Mesendoderm (in vitro differentiated cells): ENCODE measurements at regions not wholly inside any gene's neighbourhood (a gene's known extent, or its start where the extent isn't known, plus 50 kb on each side); places are given as distances from the start of the nearest gene placed in this dataset.

Experiments used
- DNase-seq: peaks from one replicate; pipeline ENCODE4 v3.0.0; 2013
- H2AK5ac ChIP-seq: 2 replicates; pipeline ENCODE4 v1.6.1; 2013; ENCODE audit warnings: low read length, inconsistent platforms
- H2BK120ac ChIP-seq: 2 replicates; pipeline ENCODE4 v1.6.1; 2013; ENCODE audit warnings: low read depth, mild to moderate bottlenecking, low read length, moderate library complexity, mixed read lengths
- H2BK15ac ChIP-seq: replicated peaks from 2 replicates; pipeline ENCODE4 v1.6.1; 2013; ENCODE audit warnings: low read depth, mild to moderate bottlenecking, moderate library complexity
- H2BK5ac ChIP-seq: 2 replicates; pipeline ENCODE4 v1.6.1; 2013; ENCODE audit warnings: low read length, inconsistent platforms
- H3K18ac ChIP-seq: 2 replicates; pipeline ENCODE4 v1.6.1; 2013; ENCODE audit warnings: mild to moderate bottlenecking, low read length, mixed read lengths
- H3K23ac ChIP-seq: one replicate; pipeline ENCODE4 v1.6.1; 2013; ENCODE audit warnings: low read length
- H3K27ac ChIP-seq: 2 replicates; pipeline ENCODE4 v1.5.1; 2013; ENCODE audit warnings: low read depth, mild to moderate bottlenecking, inconsistent platforms, low read length, moderate library complexity
- H3K27me3 ChIP-seq: 2 replicates; pipeline ENCODE4 v1.6.1; 2013; ENCODE audit warnings: low read length, control low read depth, mild to moderate bottlenecking, inconsistent platforms; ENCODE audit not compliant: insufficient read depth, poor library complexity
- H3K36me3 ChIP-seq: 2 replicates; pipeline ENCODE4 v1.6.1; 2013; ENCODE audit warnings: low read length, inconsistent platforms; ENCODE audit not compliant: control insufficient read depth, insufficient read depth
- H3K4ac ChIP-seq: one replicate; pipeline ENCODE4 v1.6.1; 2013; ENCODE audit warnings: low read depth, mild to moderate bottlenecking, low read length, moderate library complexity
- H3K4me1 ChIP-seq: 2 replicates; pipeline ENCODE4 v1.6.1; 2013; ENCODE audit warnings: low read depth, low read length, inconsistent platforms; ENCODE audit not compliant: control insufficient read depth
- H3K4me2 ChIP-seq: 2 replicates; pipeline ENCODE4 v1.6.1; 2013; ENCODE audit warnings: low read length
- H3K4me3 ChIP-seq: 2 replicates; pipeline ENCODE4 v1.5.1; 2013; ENCODE audit warnings: mild to moderate bottlenecking, low read length
- H3K56ac ChIP-seq: one replicate; pipeline ENCODE4 v1.6.1; 2013; ENCODE audit warnings: low read length
- H3K79me1 ChIP-seq: 2 replicates; pipeline ENCODE4 v1.6.1; 2013; ENCODE audit warnings: low read length, inconsistent platforms
- H3K79me2 ChIP-seq: 2 replicates; pipeline ENCODE4 v1.6.1; 2013; ENCODE audit warnings: mild to moderate bottlenecking, low read length; ENCODE audit not compliant: control insufficient read depth, insufficient read depth
- H3K9ac ChIP-seq: 2 replicates; pipeline ENCODE4 v1.6.1; 2013; ENCODE audit warnings: low read length, inconsistent platforms
- H4K5ac ChIP-seq: one replicate; pipeline ENCODE4 v1.6.1; 2013; ENCODE audit warnings: low read length
- H4K8ac ChIP-seq: one replicate; pipeline ENCODE4 v1.6.1; 2013; ENCODE audit warnings: low read depth, mild to moderate bottlenecking, control low read depth, low read length, moderate library complexity
- WGBS: extraction: QIAGEN DNeasy Blood & Tissue Kit; methylation state at CpG from one replicate; pipeline ENCODE4 v1.1.7; 2013; ENCODE audit warnings: low lambda C conversion rate, missing lambda C conversion rate; ENCODE audit not compliant: insufficient coverage; ENCODE audit errors: extremely low coverage; 5-methylcytosine and 5-hydroxymethylcytosine counted together

DNA sequence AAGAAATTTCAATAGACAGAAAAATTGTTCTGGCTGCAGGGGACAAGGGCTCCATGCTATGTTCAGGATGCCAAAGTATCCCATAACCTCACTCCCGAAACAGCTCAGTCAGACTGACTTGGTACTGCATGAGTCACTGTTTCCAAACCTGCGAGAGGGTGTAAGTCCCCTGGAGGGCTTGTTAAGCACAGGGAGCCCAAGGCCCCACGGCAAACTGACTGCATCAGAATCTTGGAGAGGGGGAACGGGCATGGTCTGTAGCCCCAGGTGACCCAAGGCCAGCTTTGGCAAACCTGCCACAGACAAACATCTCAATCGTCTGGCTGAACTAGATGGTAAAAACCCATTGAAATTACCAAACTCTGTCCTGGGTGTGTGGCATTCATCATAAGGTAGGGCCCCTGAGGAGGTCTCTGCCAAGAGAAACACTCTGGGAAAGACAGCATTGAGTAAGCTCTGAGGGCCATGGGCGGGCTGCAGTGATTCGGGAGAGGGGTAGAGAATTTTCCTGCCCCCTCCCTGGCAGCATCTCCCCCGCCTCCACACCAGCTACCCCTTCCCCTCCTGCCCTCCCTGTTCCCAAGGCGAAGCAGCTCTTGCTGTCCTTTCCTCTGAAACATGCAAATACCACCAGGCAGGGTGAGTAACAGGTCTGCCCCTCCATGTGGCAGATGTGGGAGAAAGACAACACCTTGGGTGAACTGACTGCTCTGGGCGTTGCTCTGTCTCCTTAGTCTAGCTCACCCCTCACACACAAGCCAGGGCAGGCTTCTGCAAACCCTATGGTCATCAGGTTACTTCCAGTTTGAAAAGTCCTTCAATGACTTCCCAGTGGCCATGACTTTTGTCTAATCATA, 274.7 kb upstream of the SIX2 start:
- H3K27ac ChIP-seq, result no peak overlapping the region
- DNase-seq, result peak; percentile 85
- no peaks in the 10 kb centered on the region for H3K79me1 ChIP-seq
- no peaks in the 10 kb centered on the region for H3K79me2 ChIP-seq
- H3K56ac ChIP-seq, result no peak overlapping the region
- H3K36me3 ChIP-seq, result no peaks in the 10 kb centered on the region
- H3K4me2 ChIP-seq, result no peak overlapping the region
- no peak overlapping the region for H2BK5ac ChIP-seq
- H2BK120ac ChIP-seq, result no peak overlapping the region
- no peak overlapping the region for H3K4me3 ChIP-seq
- H4K5ac ChIP-seq, result no peak overlapping the region
- H3K4ac ChIP-seq, result no peak overlapping the region
- no peaks in the 10 kb centered on the region for H3K27me3 ChIP-seq
- no peak overlapping the region for H3K18ac ChIP-seq
- no peak overlapping the region for H3K9ac ChIP-seq
- no peak overlapping the region for H2AK5ac ChIP-seq
- no CpG with 5 or more reads among the region's 10 CpGs for WGBS
- H3K4me1 ChIP-seq, result no peaks in the 10 kb centered on the region
- no peak overlapping the region for H3K23ac ChIP-seq
- no peak overlapping the region for H4K8ac ChIP-seq
- no peak overlapping the region for H2BK15ac ChIP-seq

- H3K23ac ChIP-seq, result no peak overlapping the region
- H3K4me1 ChIP-seq, result no peaks in the 10 kb centered on the region
- H3K56ac ChIP-seq, result no peak overlapping the region
- no peak overlapping the region for H3K4me3 ChIP-seq
- H3K79me1 ChIP-seq, result no peaks in the 10 kb centered on the region
- no peak for DNase-seq
- no CpG with 5 or more reads among the region's 2 CpGs for WGBS
- H2AK5ac ChIP-seq, result no peak overlapping the region
- H3K9ac ChIP-seq, result no peak overlapping the region
- no peak overlapping the region for H3K18ac ChIP-seq
- no peak overlapping the region for H2BK5ac ChIP-seq
- H3K79me2 ChIP-seq, result no peaks in the 10 kb centered on the region
- H3K4me2 ChIP-seq, result no peak overlapping the region
- H3K27ac ChIP-seq, result no peak overlapping the region
- no peak overlapping the region for H3K4ac ChIP-seq
- no peak overlapping the region for H2BK120ac ChIP-seq
- no peaks in the 10 kb centered on the region for H3K27me3 ChIP-seq
- H2BK15ac ChIP-seq, result no peak overlapping the region
- H4K5ac ChIP-seq, result no peak overlapping the region
- no peaks in the 10 kb centered on the region for H3K36me3 ChIP-seq
- H4K8ac ChIP-seq, result no peak overlapping the region
Observed at GRCh38 chr2:45282646-45283045, 273.4 kb upstream of the SIX2 start.

DNA sequence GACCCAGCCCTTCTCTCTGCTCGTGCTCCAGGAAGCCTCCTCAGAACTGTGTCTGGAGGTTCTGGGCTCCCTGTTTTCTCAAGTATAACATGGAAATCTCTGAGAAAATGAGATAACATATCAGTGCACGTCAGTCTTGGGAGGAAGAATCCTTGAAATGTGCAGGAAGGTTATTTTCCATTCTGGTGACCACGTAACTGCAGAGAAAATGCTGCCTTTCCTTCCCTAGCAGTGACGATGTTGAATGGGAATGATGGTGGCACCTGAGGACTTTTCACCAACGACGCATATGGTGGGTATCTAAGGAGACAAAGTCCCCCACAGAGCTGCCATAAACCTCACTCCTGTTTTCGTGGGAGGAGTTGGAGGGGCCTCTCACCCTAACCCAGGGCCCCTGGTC, 272.1 kb upstream of the SIX2 start:
- Histone ChIP-seq H3K4ac (no peak overlapping the region), H4K5ac (no peak overlapping the region), H3K4me3 (no peak overlapping the region), H3K9ac (no peak overlapping the region), H3K23ac (no peak overlapping the region), H2AK5ac (no peak overlapping the region), H3K36me3 (no peaks in the 10 kb centered on the region), H3K27ac (no peak overlapping the region), H2BK15ac (no peak overlapping the region), H4K8ac (no peak overlapping the region), H3K27me3 (no peaks in the 10 kb centered on the region), H2BK5ac (no peak overlapping the region), H3K4me1 (no peaks in the 10 kb centered on the region), H3K4me2 (no peak overlapping the region), H3K56ac (no peak overlapping the region), H3K18ac (no peak overlapping the region), H2BK120ac (no peak overlapping the region), H3K79me1 (no peaks in the 10 kb centered on the region), H3K79me2 (no peaks in the 10 kb centered on the region)
- DNase-seq, result no peak
- no CpG with 5 or more reads among the region's 7 CpGs for WGBS

- Histone ChIP-seq H3K27ac (no peak overlapping the region), H2BK5ac (no peak overlapping the region), H3K56ac (no peak overlapping the region), H2AK5ac (no peak overlapping the region), H2BK15ac (no peak overlapping the region), H3K4me2 (no peak overlapping the region), H2BK120ac (no peak overlapping the region), H4K8ac (no peak overlapping the region), H3K23ac (no peak overlapping the region), H3K79me2 (no peaks in the 10 kb centered on the region), H3K4me1 (no peaks in the 10 kb centered on the region), H4K5ac (no peak overlapping the region), H3K4ac (no peak overlapping the region), H3K9ac (no peak overlapping the region), H3K79me1 (no peaks in the 10 kb centered on the region), H3K4me3 (no peak overlapping the region), H3K36me3 (no peaks in the 10 kb centered on the region), H3K27me3 (no peaks in the 10 kb centered on the region), H3K18ac (no peak overlapping the region)
- DNase-seq, result no peak
- WGBS, result no CpG with 5 or more reads among the region's 18 CpGs
Observed at GRCh38 chr2:45280794-45281193, 271.5 kb upstream of the SIX2 start.

DNA sequence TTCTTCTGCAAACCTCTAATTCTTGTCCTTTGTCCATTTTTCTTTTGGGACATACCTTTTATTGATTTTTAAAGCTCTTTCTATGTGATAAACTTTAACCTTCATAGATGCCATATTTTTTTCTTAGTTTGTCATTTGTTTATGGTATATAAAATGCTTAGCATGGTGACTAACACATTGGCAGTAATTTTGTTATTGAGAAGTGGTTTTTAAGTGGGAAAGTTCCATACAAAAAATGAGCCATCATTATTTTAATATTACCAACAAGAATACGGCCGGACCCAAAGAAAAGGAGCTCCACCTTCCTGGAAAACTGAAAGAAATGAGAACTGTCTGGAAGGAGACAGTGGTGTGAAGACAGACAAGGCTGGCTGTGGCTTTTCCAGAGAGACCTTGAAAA, 270.1 kb upstream of the SIX2 start:
- Histone ChIP-seq H3K79me2 (no peaks in the 10 kb centered on the region), H3K79me1 (no peaks in the 10 kb centered on the region), H3K27ac (no peak overlapping the region), H2BK15ac (no peak overlapping the region), H2AK5ac (no peak overlapping the region), H2BK5ac (no peak overlapping the region), H3K9ac (no peak overlapping the region), H3K27me3 (no peaks in the 10 kb centered on the region), H3K4me1 (no peaks in the 10 kb centered on the region), H3K23ac (no peak overlapping the region), H4K8ac (no peak overlapping the region), H3K4me3 (no peak overlapping the region), H3K4ac (no peak overlapping the region), H3K36me3 (no peaks in the 10 kb centered on the region), H3K18ac (no peak overlapping the region), H2BK120ac (no peak overlapping the region), H3K56ac (no peak overlapping the region), H4K5ac (no peak overlapping the region), H3K4me2 (no peak overlapping the region)
- no CpG with 5 or more reads among the region's 2 CpGs for WGBS
- DNase-seq, result no peak
